ENCODE measurements at regions not wholly inside any gene's neighbourhood (a gene's known extent, or its start where the extent isn't known, plus 50 kb on each side); places are given as distances from the start of the nearest gene placed in this dataset.

- Histone ChIP-seq H3K4me3 (IDR thresholded peaks at IDR 0.05; ENCODE audit: insufficient read depth, low read depth, low read length) (no peak overlapping the region), H3K79me2 (ENCODE audit: insufficient read depth, low read depth) (no peaks in the 10 kb centered on the region), H2AFZ (ENCODE audit: low read depth) (no peak overlapping the region), H4K20me1 (ENCODE audit: insufficient read depth) (no peaks in the 10 kb centered on the region), H3K27me3 (ENCODE audit: insufficient read depth, low read depth) (no peaks in the 10 kb centered on the region), H3K27ac (no peak overlapping the region), H3K4me1 (ENCODE audit: low read depth, poor library complexity, severe bottlenecking) (no peaks in the 10 kb centered on the region), H3K9ac (no peak overlapping the region), H3K4me2 (no peak overlapping the region), H3K36me3 (ENCODE audit: insufficient read depth) (no peaks in the 10 kb centered on the region)
- no peak for TF ChIP-seq CTCF (conservative IDR thresholded peaks at IDR 0.05; ENCODE audit: low read depth, low read length)
These were observed 84.6 kb upstream of the ANO3 start for GRCh38 chr11:26247340-26247739.

- Histone ChIP-seq H3K4me1 (ENCODE audit: low read depth, poor library complexity, severe bottlenecking) (no peaks in the 10 kb centered on the region), H3K79me2 (ENCODE audit: insufficient read depth, low read depth) (no peaks in the 10 kb centered on the region), H3K27ac (no peak overlapping the region), H3K4me2 (no peak overlapping the region), H4K20me1 (ENCODE audit: insufficient read depth) (no peaks in the 10 kb centered on the region), H3K36me3 (ENCODE audit: insufficient read depth) (no peaks in the 10 kb centered on the region), H3K4me3 (IDR thresholded peaks at IDR 0.05; ENCODE audit: insufficient read depth, low read depth, low read length) (no peak overlapping the region), H3K9ac (no peak overlapping the region), H2AFZ (ENCODE audit: low read depth) (no peak overlapping the region), H3K27me3 (ENCODE audit: insufficient read depth, low read depth) (no peaks in the 10 kb centered on the region)
- TF ChIP-seq CTCF (conservative IDR thresholded peaks at IDR 0.05; ENCODE audit: low read depth, low read length): no peak
These were observed 83.3 kb upstream of the ANO3 start for GRCh38 chr11:26248661-26249060.

GRCh38 chr11:26254378-26254777, 77.6 kb upstream of the ANO3 start:
- no peak overlapping the region for H3K9ac ChIP-seq
- no peak overlapping the region for H3K4me3 ChIP-seq (IDR thresholded peaks at IDR 0.05; ENCODE audit: insufficient read depth, low read depth, low read length)
- no peaks in the 10 kb centered on the region for H3K27me3 ChIP-seq (ENCODE audit: insufficient read depth, low read depth)
- H4K20me1 ChIP-seq (ENCODE audit: insufficient read depth): no peaks in the 10 kb centered on the region
- H2AFZ ChIP-seq (ENCODE audit: low read depth): no peak overlapping the region
- no peak overlapping the region for H3K4me2 ChIP-seq
- H3K27ac ChIP-seq: no peak overlapping the region
- H3K36me3 ChIP-seq (ENCODE audit: insufficient read depth): no peaks in the 10 kb centered on the region
- no peak for TF ChIP-seq CTCF (conservative IDR thresholded peaks at IDR 0.05; ENCODE audit: low read depth, low read length)
- no peaks in the 10 kb centered on the region for H3K79me2 ChIP-seq (ENCODE audit: insufficient read depth, low read depth)
- no peaks in the 10 kb centered on the region for H3K4me1 ChIP-seq (ENCODE audit: low read depth, poor library complexity, severe bottlenecking)

- no peaks in the 10 kb centered on the region for H3K4me1 ChIP-seq (ENCODE audit: low read depth, poor library complexity, severe bottlenecking)
- no peak overlapping the region for H2AFZ ChIP-seq (ENCODE audit: low read depth)
- no peaks in the 10 kb centered on the region for H3K79me2 ChIP-seq (ENCODE audit: insufficient read depth, low read depth)
- no peak for TF ChIP-seq CTCF (conservative IDR thresholded peaks at IDR 0.05; ENCODE audit: low read depth, low read length)
- H3K27ac ChIP-seq: no peak overlapping the region
- H3K4me3 ChIP-seq (IDR thresholded peaks at IDR 0.05; ENCODE audit: insufficient read depth, low read depth, low read length): no peak overlapping the region
- no peaks in the 10 kb centered on the region for H3K36me3 ChIP-seq (ENCODE audit: insufficient read depth)
- H4K20me1 ChIP-seq (ENCODE audit: insufficient read depth): no peaks in the 10 kb centered on the region
- H3K4me2 ChIP-seq: no peak overlapping the region
- H3K27me3 ChIP-seq (ENCODE audit: insufficient read depth, low read depth): no peaks in the 10 kb centered on the region
- no peak overlapping the region for H3K9ac ChIP-seq
These were observed 68.2 kb upstream of the ANO3 start for GRCh38 chr11:26263769-26264168.

- Histone ChIP-seq H4K20me1 (ENCODE audit: insufficient read depth) (no peaks in the 10 kb centered on the region), H3K4me1 (ENCODE audit: low read depth, poor library complexity, severe bottlenecking) (no peaks in the 10 kb centered on the region), H3K4me3 (IDR thresholded peaks at IDR 0.05; ENCODE audit: insufficient read depth, low read depth, low read length) (no peak overlapping the region), H3K79me2 (ENCODE audit: insufficient read depth, low read depth) (no peaks in the 10 kb centered on the region), H3K27me3 (ENCODE audit: insufficient read depth, low read depth) (no peaks in the 10 kb centered on the region), H3K4me2 (no peak overlapping the region), H3K36me3 (ENCODE audit: insufficient read depth) (no peaks in the 10 kb centered on the region), H3K9ac (no peak overlapping the region), H2AFZ (ENCODE audit: low read depth) (no peak overlapping the region), H3K27ac (no peak overlapping the region)
- no peak for TF ChIP-seq CTCF (conservative IDR thresholded peaks at IDR 0.05; ENCODE audit: low read depth, low read length)
These were observed 67.7 kb upstream of the ANO3 start for GRCh38 chr11:26264266-26264665.

Data from KMS-11 (cell line).